ENCODE measurements at regions not wholly inside any gene's neighbourhood (a gene's known extent, or its start where the extent isn't known, plus 50 kb on each side); places are given as distances from the start of the nearest gene placed in this dataset.

GRCh38 chr2:6163932-6164331, 471.7 kb downstream of the SOX11 start (continued):
- TF ChIP-seq CTCF (IDR thresholded peaks at IDR 0.05) (no peak), ATF3 (CRISPR knock-in tag; conservative IDR thresholded peaks at IDR 0.05) (no peak), ZNF512 (CRISPR knock-in tag; IDR thresholded peaks at IDR 0.05; ENCODE audit: borderline replicate concordance) (no peak), TP53 (CRISPR knock-in tag; IDR thresholded peaks at IDR 0.05) (no peak), TCF7 (CRISPR knock-in tag; IDR thresholded peaks at IDR 0.05; ENCODE audit: low read depth) (no peak), NFYB (CRISPR knock-in tag; conservative IDR thresholded peaks at IDR 0.05; ENCODE audit: low read depth) (no peak), SP1 (CRISPR knock-in tag; conservative IDR thresholded peaks at IDR 0.05) (no peak)

- no peak for TF ChIP-seq ATF2 (CRISPR knock-in tag; IDR thresholded peaks at IDR 0.05; ENCODE audit: borderline replicate concordance, low read depth)
- TF ChIP-seq ATF1 (CRISPR knock-in tag; IDR thresholded peaks at IDR 0.05) = no peak
- TF ChIP-seq ZNF671 (CRISPR knock-in tag; IDR thresholded peaks at IDR 0.05) = no peak
- TF ChIP-seq E2F1 (CRISPR knock-in tag; IDR thresholded peaks at IDR 0.05) = no peak
- no peak for TF ChIP-seq MAX (CRISPR knock-in tag; IDR thresholded peaks at IDR 0.05)
- no peak for TF ChIP-seq CREB1 (CRISPR knock-in tag; IDR thresholded peaks at IDR 0.05)
- TF ChIP-seq NR2C2 (CRISPR knock-in tag; IDR thresholded peaks at IDR 0.05) = no peak
- TF ChIP-seq CTCF (IDR thresholded peaks at IDR 0.05) = no peak
- no peak for TF ChIP-seq TCF7 (CRISPR knock-in tag; IDR thresholded peaks at IDR 0.05; ENCODE audit: low read depth)
- POLR2A ChIA-PET = no interaction called here
- Mint-ChIP-seq H3K4me3 (no peak overlapping the region), H3K27ac (no peak overlapping the region), H3K4me1 (no peaks in the 10 kb centered on the region), H3K36me3 (peaks cover 68% of the 10 kb centered on the region), H3K9me3 (peaks cover 65% of the 10 kb centered on the region), H3K27me3 (ENCODE audit: low read depth) (peaks cover 11% of the 10 kb centered on the region)
- CTCF ChIA-PET = no interaction called here
- DNase-seq (ENCODE audit: low spot score) (no peak), ATAC-seq (no peak)
Observed at GRCh38 chr2:6164986-6165747, 473.0 kb downstream of the SOX11 start.

Measured in WTC11 (cell line).